ENCODE measurements at regions not wholly inside any gene's neighbourhood (a gene's known extent, or its start where the extent isn't known, plus 50 kb on each side); places are given as distances from the start of the nearest gene placed in this dataset.

DNA sequence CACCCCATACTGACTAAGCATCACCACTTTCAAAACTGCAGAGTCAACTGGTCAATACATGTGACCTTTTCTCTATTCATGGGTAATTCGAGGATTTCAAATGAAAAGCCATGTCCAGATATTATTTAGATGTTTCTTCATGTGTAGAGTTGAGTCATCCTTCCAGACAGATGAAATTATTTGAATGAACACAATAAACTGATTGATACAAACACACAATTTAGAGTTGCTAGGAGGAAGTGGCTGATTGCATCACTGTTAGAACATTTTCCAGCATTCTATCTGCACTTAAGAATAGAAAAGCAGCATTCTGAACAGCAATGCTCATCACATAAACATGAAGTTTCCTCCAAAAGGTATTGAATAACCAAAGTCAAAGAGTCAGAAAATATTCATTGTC, 273.5 kb upstream of the SOX5 start:
- TF ChIP-seq EZH2 (IDR thresholded peaks at IDR 0.05), result no peak
- TF ChIP-seq, protein P1, sequence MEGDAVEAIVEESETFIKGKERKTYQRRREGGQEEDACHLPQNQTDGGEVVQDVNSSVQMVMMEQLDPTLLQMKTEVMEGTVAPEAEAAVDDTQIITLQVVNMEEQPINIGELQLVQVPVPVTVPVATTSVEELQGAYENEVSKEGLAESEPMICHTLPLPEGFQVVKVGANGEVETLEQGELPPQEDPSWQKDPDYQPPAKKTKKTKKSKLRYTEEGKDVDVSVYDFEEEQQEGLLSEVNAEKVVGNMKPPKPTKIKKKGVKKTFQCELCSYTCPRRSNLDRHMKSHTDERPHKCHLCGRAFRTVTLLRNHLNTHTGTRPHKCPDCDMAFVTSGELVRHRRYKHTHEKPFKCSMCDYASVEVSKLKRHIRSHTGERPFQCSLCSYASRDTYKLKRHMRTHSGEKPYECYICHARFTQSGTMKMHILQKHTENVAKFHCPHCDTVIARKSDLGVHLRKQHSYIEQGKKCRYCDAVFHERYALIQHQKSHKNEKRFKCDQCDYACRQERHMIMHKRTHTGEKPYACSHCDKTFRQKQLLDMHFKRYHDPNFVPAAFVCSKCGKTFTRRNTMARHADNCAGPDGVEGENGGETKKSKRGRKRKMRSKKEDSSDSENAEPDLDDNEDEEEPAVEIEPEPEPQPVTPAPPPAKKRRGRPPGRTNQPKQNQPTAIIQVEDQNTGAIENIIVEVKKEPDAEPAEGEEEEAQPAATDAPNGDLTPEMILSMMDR (IDR thresholded peaks at IDR 0.05), result no peak

Measured in neural progenitor cell (in vitro differentiated cells).